ENCODE measurements at regions not wholly inside any gene's neighbourhood (a gene's known extent, or its start where the extent isn't known, plus 50 kb on each side); places are given as distances from the start of the nearest gene placed in this dataset.

DNA sequence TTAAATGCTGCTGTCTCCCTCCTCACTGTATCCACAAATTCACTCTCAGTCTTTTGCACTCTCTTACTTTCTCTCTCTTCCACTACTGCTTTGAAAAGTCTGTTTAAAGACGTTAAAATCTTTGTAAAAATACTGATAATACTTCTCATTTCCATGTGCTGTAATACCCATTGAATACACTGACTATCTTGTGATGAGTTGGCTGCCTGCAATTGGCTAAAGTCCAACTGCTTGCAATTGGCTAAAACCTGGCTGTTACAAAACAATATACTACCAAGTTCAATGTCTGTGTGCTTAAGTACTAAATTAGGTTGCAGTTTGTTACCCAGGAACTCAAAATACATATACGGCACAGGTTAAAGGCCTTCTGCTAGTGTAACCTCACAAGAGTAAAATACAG, 264.8 kb downstream of the THBS2 start:
- no peak for TF ChIP-seq CTCF (IDR thresholded peaks at IDR 0.05)
- TF ChIP-seq POLR2A (IDR thresholded peaks at IDR 0.05), result no peak

Data from heart left ventricle (tissue), 13 donors.